ENCODE measurements at regions not wholly inside any gene's neighbourhood (a gene's known extent, or its start where the extent isn't known, plus 50 kb on each side); places are given as distances from the start of the nearest gene placed in this dataset.
A peak's percentile ranks its signal among the peaks of the same experiment; 100 is the strongest.
"Not testable (repeated sequence)": the region's sequence is repeated elsewhere in the genome, so short reads cannot be mapped to it uniquely, and the experiment has no call there.

- DNase-seq, result no peak
These were observed 116.1 kb downstream of the RIN2 start for GRCh38 chr20:19874040-19874727.

- DNase-seq, result no peak
These were observed 117.5 kb downstream of the RIN2 start for GRCh38 chr20:19875376-19876221.

- no peak for DNase-seq
These were observed 118.9 kb downstream of the RIN2 start for GRCh38 chr20:19876828-19877460.

GRCh38 chr20:19879874-19880255, 121.8 kb downstream of the RIN2 start:
- not testable (repeated sequence) for DNase-seq

- DNase-seq, result no peak
These were observed 122.4 kb downstream of the RIN2 start for GRCh38 chr20:19880256-19881079.

- DNase-seq, result no peak
These were observed 123.2 kb downstream of the RIN2 start for GRCh38 chr20:19881080-19881840.

GRCh38 chr20:19881990-19882389, 123.9 kb downstream of the RIN2 start:
- no peak for DNase-seq

- no peak for DNase-seq
These were observed 124.4 kb downstream of the RIN2 start for GRCh38 chr20:19882446-19882845.

GRCh38 chr20:19883501-19883900, 125.4 kb downstream of the RIN2 start:
- no peak for DNase-seq

GRCh38 chr20:19885594-19885938, 127.5 kb downstream of the RIN2 start:
- DNase-seq, result no peak

GRCh38 chr20:19885939-19886660, 128.0 kb downstream of the RIN2 start:
- no peak for DNase-seq

GRCh38 chr20:19886661-19887288, 128.7 kb downstream of the RIN2 start:
- DNase-seq, result no peak

GRCh38 chr20:19887556-19888268, 129.4 kb upstream of the NAA20 start:
- no peak for DNase-seq

GRCh38 chr20:19888269-19888671, 128.9 kb upstream of the NAA20 start:
- DNase-seq, result peak; percentile 17 to 44

- DNase-seq, result no peak
These were observed 127.9 kb upstream of the NAA20 start for GRCh38 chr20:19889011-19889953.

GRCh38 chr20:19890445-19891051, 126.6 kb upstream of the NAA20 start:
- DNase-seq, result no peak

GRCh38 chr20:19893356-19893755, 123.8 kb upstream of the NAA20 start:
- no peak for DNase-seq

- DNase-seq, result no peak
These were observed 121.4 kb upstream of the NAA20 start for GRCh38 chr20:19895761-19896160.

- DNase-seq, result no peak
These were observed 119.3 kb upstream of the NAA20 start for GRCh38 chr20:19897891-19898290.
